NCI-H2196 (cell line): ENCODE measurements at regions not wholly inside any gene's neighbourhood (a gene's known extent, or its start where the extent isn't known, plus 50 kb on each side); places are given as distances from the start of the nearest gene placed in this dataset.

Experiments used
- DNase-seq: peaks from one replicate; lab custom pipeline; 2025; ENCODE audit not compliant: unreplicated experiment; lab: John Stamatoyannopoulos, UW

- no peak for DNase-seq
Measured at GRCh38 chr15:95869920-95870319, 460.6 kb upstream of the NR2F2 start.

GRCh38 chr15:95872366-95872771, 458.1 kb upstream of the NR2F2 start:
- no peak for DNase-seq

DNA sequence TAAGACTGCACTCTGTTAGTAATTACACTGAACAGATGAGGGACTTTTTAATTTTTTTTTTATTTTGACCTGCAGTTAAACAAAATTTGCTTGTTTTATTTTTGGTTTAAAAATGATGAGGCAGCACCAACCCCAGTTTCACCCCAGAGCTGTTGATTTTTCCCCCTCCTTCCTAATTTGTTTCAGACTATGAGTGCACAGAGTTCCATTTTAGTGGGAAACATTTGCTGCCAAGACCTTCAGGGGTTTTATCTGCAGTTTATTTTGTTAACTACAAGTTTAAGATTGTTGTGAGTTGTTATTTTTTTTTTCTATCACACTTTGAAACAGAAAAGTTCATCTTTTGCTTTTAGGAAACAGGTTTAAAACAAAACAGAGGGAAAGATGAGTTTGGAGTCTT, 455.9 kb upstream of the NR2F2 start:
- no peak for DNase-seq

GRCh38 chr15:95875121-95875643, 455.3 kb upstream of the NR2F2 start:
- peak; percentile 26 for DNase-seq

DNA sequence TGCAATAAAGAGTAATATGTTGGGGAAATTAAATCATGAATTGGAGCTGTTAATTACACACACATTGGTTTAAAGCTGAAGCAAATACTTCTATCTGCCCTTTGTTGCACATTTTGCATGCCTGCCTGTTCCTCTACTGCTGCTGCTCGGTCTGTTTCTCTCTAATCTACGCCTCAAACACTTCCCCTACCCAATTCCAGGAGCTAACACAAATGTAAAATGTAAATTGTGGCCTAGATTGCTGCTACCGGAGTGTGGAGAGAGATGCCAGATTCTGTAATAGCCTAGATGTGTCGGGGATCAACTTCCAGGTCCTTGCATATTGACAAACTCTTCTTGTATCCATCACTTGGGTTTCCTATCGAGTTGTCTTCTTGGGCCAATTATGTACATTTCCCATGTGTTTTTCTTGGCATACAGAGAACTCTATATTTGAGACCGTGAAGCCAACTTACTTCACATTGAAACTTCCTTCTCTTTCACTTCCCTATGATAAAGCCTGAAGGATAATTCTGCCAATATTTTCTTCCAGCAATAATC, 450.4 kb upstream of the NR2F2 start:
- DNase-seq: no peak

DNA sequence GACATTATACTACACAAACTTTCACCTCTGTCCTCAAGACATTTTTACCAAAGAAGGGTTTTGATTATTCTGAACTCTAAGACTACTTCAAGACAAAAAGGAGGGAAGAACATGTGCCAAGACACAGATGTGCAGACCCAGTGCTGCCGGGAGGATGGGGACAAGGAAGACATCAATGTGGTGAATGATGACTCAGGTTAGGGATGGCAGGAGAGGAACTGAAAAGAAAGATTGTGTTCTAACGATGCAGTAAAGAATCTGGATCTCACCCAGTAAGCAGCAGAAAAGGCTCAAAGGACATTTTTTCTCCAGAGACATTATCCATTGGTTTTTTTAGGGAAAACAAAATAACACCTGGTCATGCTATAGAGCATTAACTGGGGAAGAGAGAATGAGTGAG, 449.9 kb upstream of the NR2F2 start:
- no peak for DNase-seq

GRCh38 chr15:95883064-95883463, 447.4 kb upstream of the NR2F2 start:
- DNase-seq: no peak

- DNase-seq: no peak
Measured at GRCh38 chr15:95884276-95884675, 446.2 kb upstream of the NR2F2 start.

DNA sequence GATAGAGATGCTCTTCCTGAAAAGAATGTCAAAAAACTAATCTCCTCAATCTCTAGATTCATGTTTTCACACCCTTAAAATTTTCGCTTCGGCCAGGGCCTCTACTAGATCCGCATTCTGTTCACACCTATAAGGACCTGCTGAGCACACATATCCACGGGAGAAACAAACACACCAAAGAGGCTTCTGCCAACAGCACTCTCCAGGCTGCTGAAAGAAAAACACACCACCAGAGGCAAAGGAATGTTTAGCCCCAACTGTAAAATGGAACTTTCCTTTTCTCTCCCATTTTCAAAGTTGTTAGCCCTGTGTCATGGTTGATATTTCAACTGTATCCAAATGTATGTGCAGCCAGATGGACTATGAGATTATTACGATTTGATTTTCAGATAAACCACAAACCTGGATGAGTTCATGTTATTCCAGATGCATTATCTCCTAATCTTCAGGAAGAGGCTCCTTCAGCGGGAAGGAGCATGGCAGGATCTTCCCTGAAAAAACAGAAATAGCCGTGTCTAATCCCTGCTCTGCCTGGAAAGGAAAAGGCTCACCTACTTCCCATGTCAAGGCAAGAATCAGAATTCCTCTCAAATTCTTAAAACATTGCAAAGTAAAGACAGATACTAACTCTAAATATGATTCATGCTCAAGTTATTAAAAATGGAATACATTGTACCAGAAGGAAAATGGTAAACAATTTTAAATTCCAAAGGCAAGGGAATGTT, 442.7 kb upstream of the NR2F2 start:
- no peak for DNase-seq

- DNase-seq: no peak
Measured at GRCh38 chr15:95888762-95889161, 441.7 kb upstream of the NR2F2 start.

- no peak for DNase-seq
Measured at GRCh38 chr15:95894407-95894956, 436.0 kb upstream of the NR2F2 start.

GRCh38 chr15:95895508-95895907, 435.0 kb upstream of the NR2F2 start:
- no peak for DNase-seq

DNA sequence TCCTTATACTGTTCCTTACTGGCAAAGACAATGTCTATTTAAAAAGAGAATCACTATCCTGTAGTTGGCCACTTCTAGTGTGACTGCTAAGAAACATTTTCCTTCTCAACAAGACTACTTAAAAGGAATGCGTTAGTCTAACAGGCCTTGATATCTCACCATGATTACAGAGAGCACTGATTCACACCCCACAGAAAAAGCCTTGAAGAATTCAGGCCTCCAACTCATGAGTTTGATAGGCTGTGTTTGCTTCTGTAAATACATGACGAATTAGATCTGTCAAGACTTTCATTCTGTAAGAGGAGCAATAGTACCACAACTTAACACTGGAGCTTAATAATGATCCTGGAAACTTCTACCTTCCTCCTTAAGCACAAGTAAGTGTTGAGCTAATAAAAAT, 432.8 kb upstream of the NR2F2 start:
- no peak for DNase-seq

DNA sequence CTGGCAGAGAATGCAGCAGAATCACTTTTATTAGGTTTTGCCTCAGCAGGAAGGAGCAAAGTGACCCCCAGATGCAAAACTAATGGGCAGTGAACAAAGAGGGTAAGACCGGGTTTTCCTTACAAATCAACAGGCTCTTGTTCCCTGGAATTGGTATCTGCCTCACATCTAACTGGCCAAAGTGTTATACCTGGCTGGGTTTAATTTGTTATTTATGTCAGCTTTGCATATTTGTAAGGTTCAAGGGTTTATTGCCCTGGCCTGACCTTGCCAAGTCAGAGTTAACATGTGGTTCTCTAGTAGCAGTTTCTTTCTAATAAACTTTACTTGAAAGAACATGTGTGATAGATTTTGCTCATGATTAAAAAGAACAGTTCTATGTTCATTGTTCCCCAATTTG, 431.7 kb upstream of the NR2F2 start:
- no peak for DNase-seq

DNA sequence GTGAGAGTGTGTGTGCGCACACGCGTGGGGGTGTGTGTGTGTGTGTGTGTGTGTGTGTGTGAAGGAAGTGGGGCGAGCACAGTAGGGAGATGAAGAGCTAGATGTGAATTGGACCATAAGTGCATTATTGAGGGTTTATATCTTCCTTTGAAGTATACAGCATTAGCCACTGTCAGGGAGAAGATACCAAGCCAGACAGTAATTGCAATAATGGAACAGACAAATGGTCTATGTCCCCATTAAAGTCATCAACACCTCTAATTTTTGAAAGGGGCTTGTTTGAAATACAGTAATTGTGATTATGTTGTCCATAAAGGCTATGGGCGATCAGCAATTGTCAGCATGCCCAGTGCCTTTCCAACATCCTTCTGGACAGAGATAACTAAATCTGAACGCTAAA, 429.2 kb upstream of the NR2F2 start:
- DNase-seq: no peak

DNA sequence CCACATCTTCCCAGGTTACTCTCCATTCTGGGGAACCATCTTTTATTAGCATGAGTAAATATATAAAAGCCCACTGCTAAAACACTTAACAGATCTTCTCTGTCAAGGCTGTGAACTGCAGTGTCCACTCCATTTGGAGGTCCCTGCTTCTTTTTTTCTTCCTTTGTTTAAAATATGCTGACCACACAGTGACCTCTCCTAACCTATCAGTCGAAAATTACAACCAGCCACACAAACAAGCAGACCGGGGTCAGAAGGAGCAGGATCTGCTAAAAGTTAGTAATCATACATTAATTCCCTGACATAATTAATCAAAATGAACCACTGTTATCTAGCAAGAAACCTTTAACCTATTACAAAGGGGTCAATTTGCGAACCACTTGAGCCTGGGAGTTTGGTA, 427.9 kb upstream of the NR2F2 start:
- no peak for DNase-seq

DNA sequence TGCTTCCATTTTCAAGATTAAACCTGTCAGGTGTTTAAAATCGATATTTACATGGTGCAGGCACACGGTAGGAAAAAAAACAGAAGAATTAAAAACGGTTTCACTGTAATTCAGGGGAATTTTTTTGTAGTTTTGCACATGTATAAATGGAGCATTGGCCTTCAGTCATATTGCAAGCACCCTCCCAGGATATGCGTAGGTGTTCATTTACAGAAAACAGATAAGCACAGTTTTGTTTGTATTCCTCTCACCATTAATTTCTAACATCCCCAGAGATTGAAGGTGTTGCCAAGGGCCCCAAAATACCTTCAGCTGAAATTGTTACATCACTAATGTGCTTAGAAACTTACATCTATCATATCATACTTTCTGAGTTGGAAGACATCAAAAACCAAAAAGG, 427.1 kb upstream of the NR2F2 start:
- DNase-seq: no peak

- DNase-seq: no peak
Measured at GRCh38 chr15:95910643-95911212, 419.8 kb upstream of the NR2F2 start.

DNA sequence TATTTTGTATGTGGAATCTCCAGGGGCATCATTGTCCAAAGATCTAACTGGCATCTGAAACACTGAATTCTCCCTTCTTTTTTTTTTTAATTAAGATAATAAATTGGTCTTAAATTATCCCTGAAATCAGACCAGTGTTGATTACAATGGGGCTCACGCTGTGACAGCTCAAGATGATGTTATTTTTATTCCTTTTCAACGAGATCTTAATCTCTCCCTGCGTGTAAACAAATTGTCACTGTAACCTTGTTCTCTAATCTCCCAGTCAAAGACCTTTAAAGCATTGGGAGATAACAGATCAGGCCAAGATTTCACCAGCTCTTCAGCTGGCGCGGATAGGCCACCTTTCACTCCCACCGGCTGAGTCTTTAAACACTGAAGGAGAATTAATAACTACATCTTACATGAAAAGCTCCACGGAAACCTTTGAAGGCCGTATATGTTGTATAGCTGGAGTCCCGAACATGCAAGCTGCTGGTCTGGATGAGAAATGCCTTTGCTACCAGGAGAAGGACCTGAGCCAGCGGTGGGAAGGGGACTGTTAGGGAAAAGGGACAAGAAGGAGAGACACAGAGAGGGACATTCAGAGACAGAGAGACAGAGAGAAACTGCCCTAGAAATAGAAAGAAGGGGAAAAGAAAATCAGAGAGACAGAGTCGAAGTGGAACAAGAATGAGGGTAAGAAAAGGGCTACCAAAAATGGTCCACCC, 418.8 kb upstream of the NR2F2 start:
- no peak for DNase-seq

DNA sequence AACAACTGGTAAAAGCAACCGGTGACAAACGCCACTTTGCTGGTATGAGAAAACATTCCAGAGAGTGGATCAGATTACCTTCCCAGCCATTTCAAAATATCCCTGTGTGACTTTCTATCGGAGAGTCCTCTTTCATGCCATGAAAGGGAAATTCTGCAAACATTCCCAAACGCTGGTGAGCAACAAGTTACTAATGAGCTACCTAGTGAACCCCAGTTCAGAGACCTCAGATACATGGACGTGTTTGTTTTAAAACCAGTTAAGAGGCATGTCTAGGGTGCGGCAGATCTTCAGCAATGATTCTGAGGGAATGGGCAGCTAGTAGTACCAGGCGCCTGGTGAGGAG, 418.2 kb upstream of the NR2F2 start:
- DNase-seq: no peak

DNA sequence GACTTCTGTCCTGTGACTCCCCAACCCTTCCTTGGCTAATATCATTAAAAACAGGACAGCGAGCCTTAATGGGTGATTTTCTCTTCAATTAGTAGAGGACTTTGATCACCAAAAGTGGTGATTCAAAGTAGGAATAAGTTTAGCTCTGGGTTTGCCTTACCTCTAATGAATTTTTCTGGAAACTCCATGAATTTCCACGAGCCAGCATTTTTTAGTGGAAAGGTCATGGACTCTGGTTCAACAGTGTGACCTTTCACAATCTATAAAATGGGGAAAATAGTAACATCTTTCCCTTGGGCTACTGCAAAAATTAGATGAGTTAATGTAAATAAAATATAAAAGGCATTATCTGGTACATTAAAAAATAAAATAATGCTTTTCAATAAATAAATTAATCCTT, 417.8 kb upstream of the NR2F2 start:
- no peak for DNase-seq

- no peak for DNase-seq
Measured at GRCh38 chr15:95916568-95916967, 413.9 kb upstream of the NR2F2 start.
